GM21786 (cell line): ENCODE measurements at regions not wholly inside any gene's neighbourhood (a gene's known extent, or its start where the extent isn't known, plus 50 kb on each side); places are given as distances from the start of the nearest gene placed in this dataset.
"Not testable (repeated sequence)": the region's sequence is repeated elsewhere in the genome, so short reads cannot be mapped to it uniquely, and the experiment has no call there.

Source experiments
- ATAC-seq: cut with Tn5 transposase; IDR thresholded peaks from one replicate; pipeline ENCODE4 v1.9.1; 2021; ENCODE audit not compliant: unreplicated experiment

- not testable (repeated sequence) for ATAC-seq
Observed at GRCh38 chr9:66601472-66601871, 299.1 kb upstream of the ZNF658 start.

DNA sequence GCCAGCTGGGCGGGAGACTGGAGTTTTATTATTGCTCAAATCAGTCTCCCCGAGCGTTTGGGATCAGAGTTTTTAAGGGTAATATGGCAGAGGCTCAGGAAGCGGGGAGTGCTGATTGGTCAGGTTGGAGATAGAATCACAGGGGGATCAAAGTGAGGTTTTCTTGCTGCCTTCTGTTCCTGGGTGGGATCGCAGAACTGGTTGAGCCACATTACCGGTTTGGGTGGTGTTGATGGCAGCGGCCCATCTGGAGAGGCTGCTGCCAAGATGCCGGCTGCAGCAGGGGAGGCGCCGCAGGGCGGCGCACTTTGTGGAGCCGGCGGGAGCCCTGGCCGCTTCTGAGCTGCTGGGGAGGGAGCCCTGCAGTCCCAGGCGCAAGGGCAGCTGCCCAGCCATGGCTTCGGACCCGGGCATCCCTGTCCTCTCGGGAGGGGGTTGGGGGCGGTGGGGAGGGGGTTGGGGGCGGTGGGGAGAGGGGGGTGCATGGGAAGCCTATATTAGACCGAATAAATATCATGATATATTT lies 268.9 kb upstream of the ZNF658 start:
- not testable (repeated sequence) for ATAC-seq

DNA sequence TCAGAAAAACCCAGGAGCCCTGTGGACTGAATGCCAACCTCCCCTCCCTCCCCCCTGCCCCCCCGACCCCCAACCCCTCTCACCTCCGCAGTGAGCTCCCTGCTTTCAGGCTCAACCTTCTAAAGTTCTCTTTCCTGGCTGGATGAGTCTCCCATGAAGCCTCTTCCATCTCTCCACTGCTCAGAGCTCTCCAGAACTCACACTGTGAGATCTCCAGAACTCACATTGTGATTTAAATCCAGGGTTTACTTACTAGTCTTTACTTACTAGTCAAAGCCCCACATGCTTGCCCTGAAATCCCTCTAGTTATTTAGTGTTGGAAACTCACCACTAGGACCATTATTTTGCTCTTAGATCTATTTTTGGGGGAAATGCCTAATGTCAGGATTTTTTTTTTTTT lies 252.8 kb upstream of the ZNF658 start:
- not testable (repeated sequence) for ATAC-seq

DNA sequence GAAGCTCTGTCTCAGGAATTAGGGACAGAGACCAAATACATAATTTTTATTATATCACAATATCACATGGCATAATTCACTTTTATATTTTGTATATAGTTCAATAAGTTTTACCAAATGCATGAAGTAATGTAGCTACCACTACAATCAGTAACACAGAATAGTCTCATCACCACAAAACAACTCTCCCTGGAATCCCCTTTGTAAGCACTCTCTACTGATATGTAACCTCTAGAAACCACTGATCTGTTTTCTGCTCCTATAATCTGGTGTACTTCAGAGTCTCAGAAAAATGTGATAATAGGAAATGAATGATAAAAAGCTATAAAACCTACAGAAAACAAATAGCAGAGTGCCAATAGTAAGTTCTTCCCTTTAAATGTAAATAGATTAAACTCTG lies 210.3 kb upstream of the ZNF658 start:
- ATAC-seq: not testable (repeated sequence)

- ATAC-seq: peak; percentile 68
Observed at GRCh38 chr9:66695561-66696240, 204.8 kb upstream of the ZNF658 start.

DNA sequence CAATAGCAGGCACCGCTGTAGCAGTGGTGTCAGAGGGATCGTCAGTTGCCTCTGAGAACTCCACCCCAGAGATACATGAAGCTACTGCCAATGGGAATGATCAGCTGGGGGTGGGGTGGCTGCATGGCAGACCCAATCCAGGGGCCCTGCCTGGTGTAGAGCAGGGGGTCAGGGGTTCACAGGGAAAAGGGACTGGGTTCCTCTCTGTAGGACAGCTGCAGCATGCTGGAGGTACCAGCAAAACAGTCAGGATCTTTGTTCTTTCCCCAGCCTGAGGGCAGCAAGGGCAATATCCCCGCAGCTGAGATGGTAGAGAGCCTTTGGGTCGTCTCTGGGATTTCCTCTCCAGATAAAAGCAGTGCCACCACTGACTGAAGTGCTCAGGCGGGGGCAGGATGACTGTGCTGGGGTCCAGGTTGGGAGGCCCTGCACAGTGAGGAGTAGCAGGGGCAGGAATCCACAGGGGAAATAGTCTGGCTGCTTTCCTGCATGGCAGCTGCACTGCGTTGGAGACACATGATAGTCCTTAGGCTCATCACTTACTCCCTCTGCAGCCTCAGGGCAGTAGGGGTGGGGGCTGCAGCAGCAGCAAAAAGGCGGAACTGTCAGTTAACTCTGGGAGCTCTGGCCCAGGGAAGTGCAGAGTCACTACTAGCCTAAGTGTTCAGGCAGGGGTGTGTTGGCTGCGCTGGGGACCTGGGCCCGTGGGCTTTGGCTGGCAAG lies 203.0 kb upstream of the ZNF658 start:
- not testable (repeated sequence) for ATAC-seq

- not testable (repeated sequence) for ATAC-seq
Observed at GRCh38 chr9:66698066-66698455, 202.5 kb upstream of the ZNF658 start.

GRCh38 chr9:66701411-66702377 lies 198.8 kb upstream of the ZNF658 start:
- not testable (repeated sequence) for ATAC-seq

GRCh38 chr9:66711553-66711952 lies 189.0 kb upstream of the ZNF658 start:
- not testable (repeated sequence) for ATAC-seq

- ATAC-seq: peak; percentile 64
Observed at GRCh38 chr9:66712870-66713269, 187.7 kb upstream of the ZNF658 start.

GRCh38 chr9:66713552-66713951 lies 187.0 kb upstream of the ZNF658 start:
- ATAC-seq: not testable (repeated sequence)

DNA sequence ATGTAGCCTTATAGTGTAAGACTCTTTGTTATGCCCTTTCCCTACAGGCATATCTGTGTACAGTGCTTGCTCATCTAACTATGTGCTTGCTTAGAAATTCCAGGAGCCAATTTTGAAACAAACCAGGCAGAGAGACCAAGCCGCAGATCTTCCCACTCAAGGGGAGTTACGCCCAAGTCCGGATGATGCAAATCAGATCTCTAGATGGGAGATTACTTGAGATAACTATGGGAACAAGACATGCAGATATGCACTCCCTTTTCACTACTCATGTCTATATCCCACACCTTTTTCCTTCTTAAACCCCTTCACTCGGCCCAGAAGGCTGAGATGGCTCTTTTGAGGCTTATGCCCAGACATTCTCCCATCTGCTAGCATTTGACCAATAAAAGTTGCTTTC lies 179.7 kb upstream of the ZNF658 start:
- not testable (repeated sequence) for ATAC-seq

DNA sequence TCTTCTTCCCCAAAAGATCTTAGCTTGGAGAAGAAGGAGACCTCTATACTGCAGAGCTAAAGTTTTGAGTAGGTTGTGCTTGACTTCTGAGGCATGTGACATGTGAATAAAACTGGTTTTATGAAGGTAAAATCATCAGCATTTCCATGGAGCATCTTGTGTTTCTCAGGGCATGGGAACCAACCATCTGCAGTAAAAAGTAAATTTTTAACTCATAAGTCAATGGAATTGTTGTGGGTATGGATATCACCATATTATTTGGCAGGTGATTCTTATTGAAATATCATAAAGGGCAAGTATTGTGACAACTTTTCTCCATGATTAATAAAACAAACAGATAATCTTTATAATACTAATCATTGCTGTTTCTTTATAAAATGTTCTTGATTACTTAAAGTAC lies 173.0 kb upstream of the ZNF658 start:
- ATAC-seq: not testable (repeated sequence)

DNA sequence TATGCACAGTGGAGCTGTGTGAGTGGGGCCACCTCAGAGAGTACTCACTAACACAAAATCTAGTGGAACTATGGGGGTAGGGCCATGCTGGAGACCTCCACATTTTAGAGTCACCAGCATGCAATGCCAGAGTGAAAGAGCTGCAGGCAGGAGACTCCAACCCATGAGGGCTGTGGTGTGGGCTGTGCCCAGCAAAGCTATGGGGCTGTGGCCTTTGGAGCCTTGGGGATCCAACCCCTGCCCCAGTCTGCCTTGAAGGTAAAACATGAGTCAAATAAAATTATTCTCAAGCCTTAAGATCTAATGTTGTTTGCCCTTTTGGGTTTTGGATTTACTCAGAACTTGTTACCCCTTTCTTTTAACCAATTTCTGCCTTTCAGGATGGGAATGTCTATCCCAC lies 163.8 kb upstream of the ZNF658 start:
- not testable (repeated sequence) for ATAC-seq

DNA sequence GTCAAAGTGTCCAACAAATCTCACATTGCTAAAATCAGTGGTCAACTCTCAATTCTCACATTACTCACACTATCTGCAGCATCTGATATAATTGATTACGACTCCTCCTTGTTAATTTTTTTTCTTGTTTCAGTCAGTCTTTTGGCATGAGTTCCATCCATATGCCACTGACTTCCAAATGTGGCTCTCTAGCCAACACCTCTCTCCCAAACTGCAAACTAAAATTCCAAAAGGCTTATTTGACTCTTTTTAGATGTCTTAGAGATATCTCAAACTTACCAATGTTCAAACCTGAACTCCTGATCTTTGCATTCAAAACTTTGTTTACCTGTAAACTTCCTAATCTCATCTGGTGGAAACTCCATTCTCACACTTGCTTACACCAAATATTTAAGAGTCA lies 162.1 kb upstream of the ZNF658 start:
- not testable (repeated sequence) for ATAC-seq

DNA sequence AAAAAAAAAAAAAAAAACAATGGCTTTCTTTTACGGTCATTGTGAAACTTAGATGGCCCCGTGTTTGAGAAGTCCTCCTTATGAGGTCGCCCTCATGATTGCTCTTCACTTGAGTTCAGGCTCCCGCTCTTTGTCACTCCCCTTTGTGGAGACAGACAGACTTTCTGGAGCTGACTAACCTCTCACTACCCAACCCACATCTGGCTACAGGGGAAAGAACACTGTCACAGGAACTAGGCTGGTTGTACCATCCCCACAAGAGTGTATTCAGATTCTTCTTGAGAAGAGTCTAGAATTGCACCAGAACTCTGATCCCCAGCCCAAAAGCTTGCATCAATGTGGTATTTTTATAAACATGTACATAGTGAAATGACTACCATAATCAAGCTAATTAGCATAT lies 160.4 kb upstream of the ZNF658 start:
- ATAC-seq: not testable (repeated sequence)

DNA sequence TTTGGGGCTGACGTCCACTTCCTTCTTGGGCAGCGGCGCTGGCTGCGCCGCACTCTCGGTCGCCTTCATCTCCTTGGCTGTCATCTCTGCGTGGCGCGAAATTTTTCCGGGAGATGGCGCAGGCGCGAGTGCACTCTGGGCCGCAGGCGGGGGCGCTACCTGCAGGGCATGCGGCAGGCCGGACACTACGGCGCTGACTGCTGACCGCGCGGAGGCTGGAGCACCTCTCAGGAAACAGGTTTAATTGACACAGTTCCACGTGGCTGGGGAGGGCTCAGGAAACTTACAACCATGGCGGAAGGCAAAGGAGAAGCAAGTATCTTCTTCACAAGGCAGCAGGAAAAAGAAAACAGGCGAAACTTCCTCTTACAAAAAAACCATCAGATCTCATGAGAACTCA lies 154.7 kb upstream of the ZNF658 start:
- ATAC-seq: not testable (repeated sequence)

DNA sequence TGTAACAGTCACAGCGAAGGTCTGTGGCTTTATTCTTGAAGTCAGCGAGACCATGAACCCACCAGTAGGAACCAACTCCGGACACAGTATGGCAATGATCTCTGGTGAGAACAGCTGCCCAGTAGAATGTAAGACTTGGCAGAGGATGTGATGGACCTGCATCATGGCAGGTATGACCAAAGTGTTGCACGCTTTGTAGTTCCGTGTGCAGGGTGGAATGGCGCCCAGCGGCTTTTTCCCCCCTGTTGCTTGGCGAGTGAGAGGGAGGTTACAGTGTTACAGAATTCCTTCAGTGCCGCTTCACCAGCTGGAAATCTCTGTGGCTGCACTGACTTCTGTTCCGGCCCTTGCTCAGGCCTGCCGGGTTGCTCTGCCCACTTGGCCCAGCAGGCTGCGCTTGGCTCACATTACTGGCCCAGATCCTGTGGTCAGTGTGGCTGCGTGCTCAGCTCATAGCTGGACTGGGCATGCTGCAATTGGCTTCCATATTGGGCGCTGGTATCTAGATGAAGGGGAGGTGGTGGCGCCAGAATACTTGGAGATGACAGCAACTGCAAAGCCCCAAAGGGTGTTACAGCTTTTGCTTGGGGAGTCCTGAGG lies 148.1 kb upstream of the ZNF658 start:
- not testable (repeated sequence) for ATAC-seq

- ATAC-seq: not testable (repeated sequence)
Observed at GRCh38 chr9:66759825-66760492, 140.6 kb upstream of the ZNF658 start.
